Panc1 (cell line): ENCODE measurements at regions not wholly inside any gene's neighbourhood (a gene's known extent, or its start where the extent isn't known, plus 50 kb on each side); places are given as distances from the start of the nearest gene placed in this dataset.

ENCODE experiments used
- ATAC-seq: fragments of 200-7000 bp; cut with Tn5 transposase; 2 replicates; pipeline ENCODE4 v1.9.1; 2020; ENCODE audit warnings: mild to moderate bottlenecking, moderate library complexity
- BruUV-seq: library from RNA; stranded (reverse); fragments of 400-500 nt; replicated peaks from 2 replicates; lab custom pipeline; 2021; lab: Mats Ljungman, UMichigan
- CTCF ChIA-PET: fragments of 300-600 bp; sonication (Branson Sonifier 250); formaldehyde crosslinking; loops from one replicate; lab custom pipeline; 2022; ENCODE audit warnings: antibody characterized with exemption; lab: Charles Lee
- POLR2A ChIA-PET: fragments of 300-600 bp; sonication (Branson Sonifier 250); formaldehyde crosslinking; loops from one replicate; lab custom pipeline; 2022; ENCODE audit warnings: antibody characterized with exemption; lab: Charles Lee
- DNase-seq: peaks from one replicate; pipeline ENCODE4 v3.0.0-alpha.2; 2010; ENCODE audit warnings: low read depth, low spot score
- H3K27ac ChIP-seq: 2 replicates; pipeline ENCODE4 v1.5.1; 2011; ENCODE audit warnings: mild to moderate bottlenecking, low read length, inconsistent platforms
- H3K27me3 ChIP-seq: fragments of 200-500 bp; sonication (Bioruptor generic); 2 replicates; pipeline ENCODE4 v1.6.0; 2014; ENCODE audit warnings: low read length, inconsistent platforms; ENCODE audit not compliant: control insufficient read depth, insufficient read depth
- H3K36me3 ChIP-seq: fragments of 200-500 bp; sonication (Bioruptor generic); 2 replicates; pipeline ENCODE4 v1.5.1; 2014; ENCODE audit warnings: inconsistent platforms, mild to moderate bottlenecking, low read length, moderate library complexity; ENCODE audit not compliant: control insufficient read depth, insufficient read depth
- H3K4me1 ChIP-seq: 2 replicates; pipeline ENCODE4 v1.5.1; 2011; ENCODE audit warnings: inconsistent platforms, mild to moderate bottlenecking, low read length, moderate library complexity; ENCODE audit not compliant: control insufficient read depth, insufficient read depth
- H3K4me3 ChIP-seq, 2 experiments: 2 replicates each; pipeline ENCODE4 v1.5.1; 2011 to 2012; ENCODE audit warnings: low read depth in 2 of 2, low read length in 2 of 2, mild to moderate bottlenecking in 2 of 2, inconsistent platforms in 1 of 2, moderate library complexity in 1 of 2
- H3K9me3 ChIP-seq: fragments of 200-500 bp; sonication (Bioruptor generic); 2 replicates; pipeline ENCODE4 v1.5.1; 2014; ENCODE audit warnings: low read depth, mild to moderate bottlenecking, inconsistent platforms, low read length, moderate library complexity; ENCODE audit not compliant: control insufficient read depth, insufficient read depth
- CTCF ChIP-seq: fragments of 450-650 bp; IDR thresholded peaks from 2 replicates; pipeline ENCODE4 v1.5.1; 2017; ENCODE audit warnings: mild to moderate bottlenecking
- POLR2AphosphoS5 ChIP-seq: IDR thresholded peaks from 2 replicates; pipeline ENCODE4 v1.6.1; 2012; ENCODE audit warnings: mild to moderate bottlenecking, low read depth, low read length, moderate library complexity
- REST ChIP-seq, 2 experiments: IDR thresholded peaks; 2 replicates each; pipeline ENCODE4 v1.6.1; 2011 to 2012; ENCODE audit warnings: low read depth in 2 of 2, control low read depth in 1 of 2, low read length in 1 of 2, mild to moderate bottlenecking in 1 of 2, moderate library complexity in 1 of 2; ENCODE audit not compliant: insufficient read depth in 1 of 2
- SIN3A ChIP-seq: IDR thresholded peaks from 2 replicates; pipeline ENCODE4 v1.6.1; 2012; ENCODE audit warnings: low read depth, mild to moderate bottlenecking, low read length, moderate library complexity, borderline replicate concordance; ENCODE audit not compliant: insufficient read depth
- TCF7L2 ChIP-seq: IDR thresholded peaks from 2 replicates; pipeline ENCODE4 v1.6.1; 2011; ENCODE audit warnings: mild to moderate bottlenecking, low read depth, low read length, inconsistent platforms
- in situ Hi-C: cut with HindIII; loops from 2 replicates; pipeline ENCODE4 v1.10.0; 2016; ENCODE audit warnings: low sequenced_read_pairs, low pct_unique_long_range_greater_than_20kb
- intact Hi-C: fragments of 100-400 bp; cut with micrococcal nuclease; formaldehyde crosslinking; loops from one replicate; pipeline ENCODE4 v1.10.0; 2022; ENCODE audit not compliant: unreplicated experiment

DNA sequence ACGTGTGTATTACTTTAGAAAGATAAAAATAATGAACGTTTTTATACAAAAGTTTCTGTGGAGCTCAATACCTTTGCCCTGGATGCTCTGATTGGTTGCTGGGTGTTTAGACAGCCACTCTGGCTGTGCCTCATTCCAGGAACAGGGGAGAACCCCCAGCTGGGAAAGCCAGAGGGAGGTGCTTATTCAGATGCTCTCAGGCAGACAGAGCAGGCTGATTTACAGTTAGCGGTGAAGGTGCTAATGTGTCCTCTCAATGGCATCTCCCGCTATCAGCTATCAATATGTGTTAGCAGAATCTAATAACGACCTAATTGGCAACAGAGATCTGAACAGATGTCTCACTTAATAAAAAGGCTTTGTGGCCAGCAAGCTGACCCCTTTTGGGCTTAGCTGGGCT is 402.3 kb downstream of the NUAK1 start:
- no peak for DNase-seq
- intact Hi-C loops (no loop called here), in situ Hi-C loops (no loop called here)
- Histone ChIP-seq H3K36me3 (no peaks in the 10 kb centered on the region), H3K27ac (no peak overlapping the region), H3K4me3 (no peak overlapping the region), H3K4me1 (no peaks in the 10 kb centered on the region; the same call in 1 of the 2 replicates), H3K9me3 (no peaks in the 10 kb centered on the region), H3K27me3 (no peaks in the 10 kb centered on the region)
- CTCF ChIA-PET = no interaction called here
- TF ChIP-seq POLR2AphosphoS5 (no peak), SIN3A (no peak), CTCF (no peak), REST (IDR thresholded peaks at IDR 0.05; ENCODE audit: insufficient read depth in 1 of 2, low read depth in 2 of 2, low read length in 1 of 2) (no peak), TCF7L2 (no peak)
- POLR2A ChIA-PET = no interaction called here
- ATAC-seq = no peak
- no TSS peak for BruUV-seq

DNA sequence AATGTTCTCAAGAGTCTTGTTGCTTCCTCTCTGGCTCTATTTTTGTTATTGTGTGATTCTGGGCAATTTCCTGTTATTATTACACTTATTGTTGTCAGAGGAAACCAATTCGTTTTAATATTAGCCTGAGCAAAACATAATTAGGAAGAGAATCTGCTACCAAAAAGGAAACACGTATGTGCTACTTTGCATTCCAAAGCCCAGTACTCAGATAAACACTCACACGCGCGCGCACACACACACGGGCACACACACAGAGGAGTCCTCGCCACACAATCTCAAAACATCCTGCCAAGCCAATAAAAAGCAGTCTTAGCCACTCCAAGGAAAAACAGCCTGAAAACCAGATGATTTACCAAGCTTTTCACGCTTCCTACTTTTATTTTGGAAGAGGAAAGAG is 400.7 kb downstream of the NUAK1 start:
- BruUV-seq = no TSS peak
- POLR2A ChIA-PET = no interaction called here
- Histone ChIP-seq H3K9me3 (no peaks in the 10 kb centered on the region), H3K27ac (no peak overlapping the region), H3K4me3 (no peak overlapping the region), H3K36me3 (no peaks in the 10 kb centered on the region), H3K4me1 (no peaks in the 10 kb centered on the region; the same call in 1 of the 2 replicates), H3K27me3 (no peaks in the 10 kb centered on the region)
- in situ Hi-C loops = no loop called here
- no peak for ATAC-seq
- CTCF ChIA-PET = no interaction called here
- intact Hi-C loops = no loop called here
- DNase-seq = no peak
- no peak for TF ChIP-seq POLR2AphosphoS5
- no peak for TF ChIP-seq CTCF
- TF ChIP-seq TCF7L2 = no peak
- no peak for TF ChIP-seq SIN3A
- TF ChIP-seq REST (IDR thresholded peaks at IDR 0.05; ENCODE audit: insufficient read depth in 1 of 2, low read depth in 2 of 2, low read length in 1 of 2) = no peak
